Stomach smooth muscle (tissue), 2 donors: ENCODE measurements at regions not wholly inside any gene's neighbourhood (a gene's known extent, or its start where the extent isn't known, plus 50 kb on each side); places are given as distances from the start of the nearest gene placed in this dataset.

ENCODE experiments used
- H3K27ac ChIP-seq: one replicate; pipeline ENCODE4 v1.7.0; 2013; ENCODE audit warnings: mild to moderate bottlenecking, low read length, inconsistent platforms
- H3K27me3 ChIP-seq, 2 donors: one replicate each; pipeline ENCODE4 v1.7.0; 2013; ENCODE audit warnings: low read length in 2 of 2; ENCODE audit not compliant: insufficient read depth in 2 of 2, control insufficient read depth in 1 of 2
- H3K36me3 ChIP-seq, 2 donors: one replicate each; pipeline ENCODE4 v1.7.0; 2013; ENCODE audit warnings: low read length in 2 of 2; ENCODE audit not compliant: control insufficient read depth in 2 of 2, insufficient read depth in 2 of 2
- H3K4me1 ChIP-seq: one replicate; pipeline ENCODE4 v1.7.0; 2013; ENCODE audit warnings: low read length; ENCODE audit not compliant: control insufficient read depth, insufficient read depth
- H3K4me3 ChIP-seq, 2 donors: one replicate each; pipeline ENCODE4 v1.7.0; 2013; ENCODE audit warnings: low read length in 2 of 2
- H3K9ac ChIP-seq, 2 donors: one replicate each; pipeline ENCODE4 v1.7.0; 2013; ENCODE audit warnings: low read length in 2 of 2, mild to moderate bottlenecking in 1 of 2
- H3K9me3 ChIP-seq, 2 donors: one replicate each; pipeline ENCODE4 v1.7.0; 2013; ENCODE audit warnings: low read length in 2 of 2; ENCODE audit not compliant: control insufficient read depth in 2 of 2
- donor health status: healthy.
- donor health status: Pancreatic carcinoma.

- H3K4me3 ChIP-seq = no peak overlapping the region
- H3K4me1 ChIP-seq = no peaks in the 10 kb centered on the region
- no peaks in the 10 kb centered on the region for H3K36me3 ChIP-seq
- no peaks in the 10 kb centered on the region for H3K9me3 ChIP-seq
- no peak overlapping the region for H3K27ac ChIP-seq
- no peak overlapping the region for H3K9ac ChIP-seq
- H3K27me3 ChIP-seq = no peaks in the 10 kb centered on the region
These were observed 245.8 kb upstream of the JAG1 start for GRCh38 chr20:10919396-10920140.

DNA sequence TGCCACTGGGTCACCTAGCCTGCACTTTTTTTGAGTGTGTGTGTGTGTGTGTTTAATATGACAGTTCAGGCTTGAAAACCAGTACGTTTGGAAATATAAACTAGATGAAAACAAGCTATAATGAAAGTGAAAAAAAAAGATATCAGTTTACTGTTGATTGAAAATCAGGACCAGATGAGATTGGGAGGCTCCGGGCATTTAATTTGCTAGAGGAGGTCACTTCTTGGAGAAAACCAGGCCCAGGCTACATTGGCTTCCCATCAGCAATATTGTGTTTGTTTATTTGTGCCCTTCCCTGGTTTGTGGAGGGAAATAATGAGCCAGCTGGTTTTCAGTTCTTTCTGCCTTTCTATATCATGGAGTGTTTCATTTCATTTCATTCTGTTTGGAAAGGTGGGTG lies 246.6 kb upstream of the JAG1 start:
- H3K4me3 ChIP-seq = no peak overlapping the region
- no peaks in the 10 kb centered on the region for H3K36me3 ChIP-seq
- H3K9ac ChIP-seq = no peak overlapping the region
- H3K4me1 ChIP-seq = no peaks in the 10 kb centered on the region
- no peak overlapping the region for H3K27ac ChIP-seq
- H3K27me3 ChIP-seq = no peaks in the 10 kb centered on the region
- H3K9me3 ChIP-seq = no peaks in the 10 kb centered on the region

GRCh38 chr20:10921491-10922010 lies 247.8 kb upstream of the JAG1 start:
- no peak overlapping the region for H3K9ac ChIP-seq
- no peak overlapping the region for H3K27ac ChIP-seq
- no peaks in the 10 kb centered on the region for H3K4me1 ChIP-seq
- no peaks in the 10 kb centered on the region for H3K36me3 ChIP-seq
- H3K4me3 ChIP-seq = no peak overlapping the region
- H3K9me3 ChIP-seq = no peaks in the 10 kb centered on the region
- H3K27me3 ChIP-seq = no peaks in the 10 kb centered on the region

- Histone ChIP-seq H3K9me3 (no peaks in the 10 kb centered on the region), H3K4me3 (no peak overlapping the region), H3K4me1 (no peaks in the 10 kb centered on the region)
These were observed 248.7 kb upstream of the JAG1 start for GRCh38 chr20:10922506-10922905.

GRCh38 chr20:10922941-10923340 lies 249.1 kb upstream of the JAG1 start:
- no peak overlapping the region for H3K27ac ChIP-seq

More at GRCh38 chr20:10922506-10922905, 248.7 kb upstream of the JAG1 start:
- Histone ChIP-seq H3K27me3 (no peaks in the 10 kb centered on the region), H3K36me3 (no peaks in the 10 kb centered on the region), H3K27ac (no peak overlapping the region), H3K9ac (no peak overlapping the region)

DNA sequence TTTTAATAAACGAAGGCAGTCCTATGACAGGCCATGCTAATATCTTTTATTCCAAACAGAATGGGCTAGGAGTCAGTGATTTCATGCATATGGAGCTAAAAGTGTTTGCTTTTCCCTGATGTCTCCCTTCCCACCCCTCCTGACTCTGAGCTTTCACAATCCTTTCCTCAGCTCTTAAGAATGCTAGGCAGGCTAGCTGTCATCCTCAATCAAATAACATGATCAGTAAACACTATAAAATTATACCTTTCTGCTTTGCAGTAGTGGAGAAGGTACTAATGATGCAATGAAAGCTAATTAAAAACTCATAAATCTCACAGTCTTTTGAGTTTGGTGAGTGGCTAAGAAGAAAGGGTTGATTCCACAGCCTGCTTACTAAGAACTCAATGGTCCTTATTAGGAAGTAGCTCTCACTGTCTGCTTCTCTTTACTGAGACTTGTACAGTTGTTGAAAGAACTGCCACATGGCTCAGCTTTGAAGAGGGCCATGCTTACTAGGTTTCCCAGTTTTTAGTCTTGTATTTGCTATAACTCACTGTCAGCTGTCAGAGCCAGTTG lies 250.9 kb upstream of the JAG1 start:
- Histone ChIP-seq H3K4me3 (no peak overlapping the region), H3K9me3 (no peaks in the 10 kb centered on the region), H3K4me1 (no peaks in the 10 kb centered on the region), H3K27ac (no peak overlapping the region), H3K27me3 (no peaks in the 10 kb centered on the region), H3K36me3 (no peaks in the 10 kb centered on the region), H3K9ac (no peak overlapping the region)

More at GRCh38 chr20:10922941-10923340, 249.1 kb upstream of the JAG1 start:
- Histone ChIP-seq H3K9ac (no peak overlapping the region), H3K27me3 (no peaks in the 10 kb centered on the region), H3K4me3 (no peak overlapping the region), H3K9me3 (no peaks in the 10 kb centered on the region), H3K36me3 (no peaks in the 10 kb centered on the region), H3K4me1 (no peaks in the 10 kb centered on the region)

GRCh38 chr20:10925767-10926166 lies 252.0 kb upstream of the JAG1 start:
- no peaks in the 10 kb centered on the region for H3K4me1 ChIP-seq
- H3K9ac ChIP-seq = no peak overlapping the region
- no peaks in the 10 kb centered on the region for H3K27me3 ChIP-seq
- no peaks in the 10 kb centered on the region for H3K9me3 ChIP-seq
- H3K36me3 ChIP-seq = no peaks in the 10 kb centered on the region
- H3K27ac ChIP-seq = no peak overlapping the region
- no peak overlapping the region for H3K4me3 ChIP-seq

DNA sequence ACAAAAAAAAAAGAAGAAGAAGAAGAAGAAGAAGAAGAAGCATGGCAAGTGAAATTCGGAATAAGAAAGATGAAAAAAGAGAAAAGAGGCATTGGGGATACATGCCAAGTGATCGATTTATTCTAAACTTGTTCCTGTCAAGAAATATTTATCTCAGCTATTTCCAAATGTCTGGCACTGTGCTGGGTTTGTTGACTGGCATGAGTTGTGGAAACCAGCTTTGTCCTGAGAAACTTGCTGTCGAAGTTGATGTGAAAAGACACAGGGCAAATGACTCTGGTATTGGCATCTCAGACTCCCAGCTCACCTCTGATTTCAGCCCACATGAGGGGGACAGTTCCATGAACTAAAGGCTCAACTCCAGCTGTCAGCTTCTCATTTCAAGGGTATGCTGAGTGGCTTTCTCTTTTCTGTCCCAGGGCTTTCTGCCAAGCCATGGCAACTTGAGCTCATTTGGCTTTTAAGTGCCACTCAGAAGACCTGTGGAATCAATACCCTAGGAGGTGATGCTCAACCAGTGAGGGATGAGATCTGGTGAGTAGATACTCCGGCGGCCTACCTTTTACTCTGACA lies 253.3 kb upstream of the JAG1 start:
- Histone ChIP-seq H3K27me3 (no peaks in the 10 kb centered on the region), H3K27ac (no peak overlapping the region), H3K4me3 (no peak overlapping the region), H3K4me1 (no peaks in the 10 kb centered on the region), H3K36me3 (no peaks in the 10 kb centered on the region), H3K9ac (no peak overlapping the region), H3K9me3 (no peaks in the 10 kb centered on the region)

DNA sequence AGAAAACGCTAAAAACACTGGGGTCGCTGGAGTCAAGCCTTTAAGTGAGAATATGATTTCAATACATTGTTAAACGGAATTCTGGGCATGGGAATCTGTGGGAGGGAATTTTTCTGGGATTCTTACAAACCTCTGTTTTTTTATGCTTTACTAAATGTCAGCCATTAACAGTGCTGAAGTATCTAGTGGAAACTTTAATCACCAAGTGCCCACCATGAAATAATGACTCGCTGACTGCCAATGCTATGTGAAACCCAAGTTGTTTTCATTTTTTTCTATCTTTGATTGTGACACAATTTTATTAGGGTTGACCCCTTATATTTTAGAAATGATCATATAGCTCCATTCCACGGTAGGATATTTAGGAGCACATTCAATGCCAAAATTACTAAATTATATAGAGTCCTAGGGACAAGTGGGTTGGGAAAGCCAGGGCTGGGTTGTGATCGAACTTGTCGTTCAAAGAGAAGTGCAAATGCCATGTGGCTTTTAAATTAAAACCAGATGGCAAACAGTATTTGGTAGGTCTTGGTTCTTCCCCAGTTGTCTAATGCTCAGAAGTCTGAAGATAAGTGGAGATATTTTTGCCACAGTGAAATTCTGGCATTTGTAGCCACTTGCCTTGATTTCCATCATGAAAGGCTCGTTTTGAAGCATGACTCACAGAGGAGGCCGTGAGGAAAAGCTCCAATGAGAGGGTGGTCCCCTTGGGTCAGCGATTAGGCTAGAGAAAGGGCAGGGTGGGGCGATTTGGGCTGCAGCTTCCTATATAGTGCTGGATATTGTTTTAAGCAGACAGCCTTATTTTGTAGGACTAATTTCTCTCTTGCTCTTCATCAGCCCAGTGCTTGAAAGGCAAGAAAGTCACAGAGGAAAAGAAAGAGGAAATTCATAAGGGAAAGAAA lies 254.4 kb upstream of the JAG1 start:
- H3K27me3 ChIP-seq = no peaks in the 10 kb centered on the region
- no peak overlapping the region for H3K4me3 ChIP-seq
- no peaks in the 10 kb centered on the region for H3K4me1 ChIP-seq
- H3K9ac ChIP-seq = no peak overlapping the region
- H3K27ac ChIP-seq = no peak overlapping the region
- H3K9me3 ChIP-seq = no peaks in the 10 kb centered on the region
- H3K36me3 ChIP-seq = no peaks in the 10 kb centered on the region

- Histone ChIP-seq H3K9me3 (no peaks in the 10 kb centered on the region), H3K4me1 (no peaks in the 10 kb centered on the region), H3K4me3 (no peak overlapping the region), H3K27me3 (no peaks in the 10 kb centered on the region), H3K36me3 (no peaks in the 10 kb centered on the region), H3K27ac (no peak overlapping the region), H3K9ac (no peak overlapping the region)
These were observed 255.1 kb upstream of the JAG1 start for GRCh38 chr20:10928841-10929421.
